ENCODE measurements at regions not wholly inside any gene's neighbourhood (a gene's known extent, or its start where the extent isn't known, plus 50 kb on each side); places are given as distances from the start of the nearest gene placed in this dataset.

GRCh38 chr6:43877036-43877435 is 107.0 kb downstream of the VEGFA start:
- no peak for TF ChIP-seq CTCF (IDR thresholded peaks at IDR 0.05)
- TF ChIP-seq POLR2AphosphoS5 (IDR thresholded peaks at IDR 0.05; ENCODE audit: low read depth, low read length), result no peak
- TF ChIP-seq SIN3A (IDR thresholded peaks at IDR 0.05; ENCODE audit: borderline replicate concordance, insufficient read depth, low read depth, low read length), result no peak
- TF ChIP-seq REST (IDR thresholded peaks at IDR 0.05; ENCODE audit: insufficient read depth in 1 of 2, low read depth in 2 of 2, low read length in 1 of 2), result no peak

Measured in Panc1 (cell line).